Kidney epithelial cell (primary cell): ENCODE measurements at regions not wholly inside any gene's neighbourhood (a gene's known extent, or its start where the extent isn't known, plus 50 kb on each side); places are given as distances from the start of the nearest gene placed in this dataset.

ENCODE experiments used
- DNase-seq: peaks from one replicate; pipeline ENCODE4 v3.0.0-alpha.2; 2010; ENCODE audit warnings: low read depth
- H3K27me3 ChIP-seq: 2 replicates; pipeline ENCODE4 v1.6.0; 2011; ENCODE audit warnings: low read length; ENCODE audit not compliant: control insufficient read depth, insufficient read depth
- H3K36me3 ChIP-seq: 2 replicates; pipeline ENCODE4 v1.5.1; 2011; ENCODE audit warnings: low read length; ENCODE audit not compliant: control insufficient read depth, insufficient read depth
- H3K4me3 ChIP-seq: 2 replicates; pipeline ENCODE4 v1.5.1; 2011; ENCODE audit warnings: low read depth, mild to moderate bottlenecking, control low read depth, low read length
- CTCF ChIP-seq: IDR thresholded peaks from 2 replicates; pipeline ENCODE4 v1.5.1; 2011; ENCODE audit warnings: mild to moderate bottlenecking, moderate library complexity, low read length, control low read depth, inconsistent platforms; ENCODE audit not compliant: insufficient read depth, poor library complexity, severe bottlenecking

GRCh38 chr2:129719335-129719734 lies 260.1 kb upstream of the RAB6C start:
- Histone ChIP-seq H3K36me3 (no peaks in the 10 kb centered on the region), H3K27me3 (peaks cover 3% of the 10 kb centered on the region), H3K4me3 (no peak overlapping the region)
- DNase-seq = no peak
- TF ChIP-seq CTCF = no peak

- no peaks in the 10 kb centered on the region for H3K36me3 ChIP-seq
Observed at GRCh38 chr2:129720360-129720759, 259.1 kb upstream of the RAB6C start.

GRCh38 chr2:129720761-129721160 lies 258.7 kb upstream of the RAB6C start:
- Histone ChIP-seq H3K27me3 (peaks cover 3% of the 10 kb centered on the region), H3K4me3 (no peak overlapping the region), H3K36me3 (no peaks in the 10 kb centered on the region)
- DNase-seq = no peak
- no peak for TF ChIP-seq CTCF

More at GRCh38 chr2:129720360-129720759, 259.1 kb upstream of the RAB6C start:
- Histone ChIP-seq H3K4me3 (no peak overlapping the region), H3K27me3 (peaks cover 3% of the 10 kb centered on the region)
- no peak for DNase-seq
- TF ChIP-seq CTCF = no peak

GRCh38 chr2:129721236-129721635 lies 258.2 kb upstream of the RAB6C start:
- no peak for DNase-seq
- H3K36me3 ChIP-seq = no peaks in the 10 kb centered on the region
- no peak for TF ChIP-seq CTCF
- no peak overlapping the region for H3K4me3 ChIP-seq
- peaks cover 3% of the 10 kb centered on the region for H3K27me3 ChIP-seq

GRCh38 chr2:129721846-129722245 lies 257.6 kb upstream of the RAB6C start:
- DNase-seq = no peak
- no peaks in the 10 kb centered on the region for H3K36me3 ChIP-seq
- no peak for TF ChIP-seq CTCF
- peaks cover 3% of the 10 kb centered on the region for H3K27me3 ChIP-seq
- no peak overlapping the region for H3K4me3 ChIP-seq

GRCh38 chr2:129722306-129723019 lies 257.0 kb upstream of the RAB6C start:
- no peaks in the 10 kb centered on the region for H3K36me3 ChIP-seq
- peaks cover 3% of the 10 kb centered on the region for H3K27me3 ChIP-seq
- no peak overlapping the region for H3K4me3 ChIP-seq
- no peak for TF ChIP-seq CTCF
- no peak for DNase-seq
